Small intestine (tissue), 7 donors: ENCODE measurements at regions not wholly inside any gene's neighbourhood (a gene's known extent, or its start where the extent isn't known, plus 50 kb on each side); places are given as distances from the start of the nearest gene placed in this dataset.
"Not testable (repeated sequence)": the region's sequence is repeated elsewhere in the genome, so short reads cannot be mapped to it uniquely, and the experiment has no call there.

ENCODE experiments used
- DNase-seq, 2 donors: peaks; one replicate each; pipeline versions ENCODE4 v3.0.0 to v3.0.0-alpha.2; 2013
- FAIRE-seq: peaks from 2 replicates; lab custom pipeline; 2012; peaks lifted over from hg19 to GRCh38; lab: Jason Lieb, UNC
- H3K27ac ChIP-seq, 3 donors: one replicate each; pipeline ENCODE4 v1.5.1; 2013; ENCODE audit warnings: low read length in 2 of 3, mild to moderate bottlenecking in 2 of 3, control low read depth in 1 of 3, inconsistent platforms in 1 of 3, low read depth in 1 of 3, moderate library complexity in 1 of 3
- H3K27me3 ChIP-seq, 3 donors: one replicate each; pipeline ENCODE4 v1.6.1; 2013; ENCODE audit warnings: low read length in 3 of 3, inconsistent platforms in 1 of 3; ENCODE audit not compliant: control insufficient read depth in 3 of 3, insufficient read depth in 3 of 3
- H3K36me3 ChIP-seq, 3 donors: one replicate each; pipeline ENCODE4 v1.6.1; 2013; ENCODE audit warnings: low read length in 3 of 3, inconsistent platforms in 1 of 3, low read depth in 1 of 3, mild to moderate bottlenecking in 1 of 3, moderate library complexity in 1 of 3; ENCODE audit not compliant: control insufficient read depth in 3 of 3, insufficient read depth in 2 of 3
- H3K4me1 ChIP-seq, 3 donors: one replicate each; pipeline ENCODE4 v1.6.1; 2013; ENCODE audit warnings: low read length in 2 of 3, inconsistent platforms in 1 of 3, low read depth in 1 of 3, mild to moderate bottlenecking in 1 of 3, moderate library complexity in 1 of 3; ENCODE audit not compliant: control insufficient read depth in 3 of 3, insufficient read depth in 2 of 3
- H3K4me3 ChIP-seq, 3 donors: one replicate each; pipeline ENCODE4 v1.5.1; 2013; ENCODE audit warnings: low read length in 3 of 3, control low read depth in 1 of 3, inconsistent platforms in 1 of 3, low read depth in 1 of 3, mild to moderate bottlenecking in 1 of 3, moderate library complexity in 1 of 3
- H3K9me3 ChIP-seq, 2 donors: one replicate each; pipeline ENCODE4 v1.6.1; 2013; ENCODE audit warnings: low read depth in 1 of 2, low read length in 1 of 2; ENCODE audit not compliant: control insufficient read depth in 2 of 2, insufficient read depth in 1 of 2
- WGBS, 3 donors: extraction: QIAGEN DNeasy Blood & Tissue Kit; methylation state at CpG; one replicate each; pipeline ENCODE4 v1.1.7; 2013; 5-methylcytosine and 5-hydroxymethylcytosine counted together
- donor health status: healthy with polysubstance abuse.
- donor health status: control.
- donor health status: control.
- donor health status: Bipolar disorder and iron deficiency.
- donor health status: healthy.

GRCh38 chr3:105984837-105985236, 116.0 kb upstream of the CBLB start:
- 84 to 91% (median 85%) methylated on average over 1 of the region's 1 CpG for WGBS, 3 donors
- Histone ChIP-seq H3K27me3 (no peaks in the 10 kb centered on the region), H3K4me3 (no peak overlapping the region), H3K27ac (no peak overlapping the region), H3K36me3 (no peaks in the 10 kb centered on the region), H3K4me1 (no peaks in the 10 kb centered on the region), H3K9me3 (no peaks in the 10 kb centered on the region)
- no peak for FAIRE-seq
- DNase-seq, result no peak

DNA sequence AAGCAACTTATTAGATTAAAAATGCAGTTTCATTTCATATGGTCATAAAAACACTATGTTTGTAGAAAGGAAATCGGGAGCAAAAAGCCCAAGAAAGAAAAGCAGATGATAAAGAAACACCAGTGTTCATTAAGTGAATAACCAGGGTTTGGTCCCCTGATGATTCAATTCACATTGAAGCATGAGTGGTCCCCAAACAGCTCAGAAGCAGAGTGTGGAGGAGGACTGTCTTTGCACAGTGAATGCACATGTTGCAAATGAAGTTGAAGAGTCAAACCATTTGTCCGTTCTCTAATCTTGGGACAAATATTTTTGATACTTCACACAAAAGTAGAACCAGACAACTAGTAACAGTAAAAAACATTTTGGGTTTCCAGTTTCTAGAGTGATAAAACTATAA, 117.5 kb upstream of the CBLB start:
- FAIRE-seq, result not testable (repeated sequence)
- 77 to 94% (median 89%) methylated on average over 2 of the region's 2 CpGs for WGBS, 3 donors

GRCh38 chr3:105987809-105988208, 119.0 kb upstream of the CBLB start:
- no peak for FAIRE-seq
- DNase-seq, result peak in 1 of 2 donors; percentile 7
- WGBS, 3 donors, result 41 to 67% (median 55%) methylated on average over 2 of the region's 2 CpGs
- no peak overlapping the region for H3K4me3 ChIP-seq
- H3K27me3 ChIP-seq, result no peaks in the 10 kb centered on the region
- no peak overlapping the region for H3K27ac ChIP-seq
- H3K4me1 ChIP-seq, result no peaks in the 10 kb centered on the region
- H3K9me3 ChIP-seq, result no peaks in the 10 kb centered on the region
- H3K36me3 ChIP-seq, result no peaks in the 10 kb centered on the region

More for the DNA sequence above, 117.5 kb upstream of the CBLB start:
- H3K9me3 ChIP-seq, DNase-seq, H3K4me1 ChIP-seq, H3K27ac ChIP-seq, H3K4me3 ChIP-seq, H3K27me3 ChIP-seq, H3K36me3 ChIP-seq: not testable (repeated sequence)

DNA sequence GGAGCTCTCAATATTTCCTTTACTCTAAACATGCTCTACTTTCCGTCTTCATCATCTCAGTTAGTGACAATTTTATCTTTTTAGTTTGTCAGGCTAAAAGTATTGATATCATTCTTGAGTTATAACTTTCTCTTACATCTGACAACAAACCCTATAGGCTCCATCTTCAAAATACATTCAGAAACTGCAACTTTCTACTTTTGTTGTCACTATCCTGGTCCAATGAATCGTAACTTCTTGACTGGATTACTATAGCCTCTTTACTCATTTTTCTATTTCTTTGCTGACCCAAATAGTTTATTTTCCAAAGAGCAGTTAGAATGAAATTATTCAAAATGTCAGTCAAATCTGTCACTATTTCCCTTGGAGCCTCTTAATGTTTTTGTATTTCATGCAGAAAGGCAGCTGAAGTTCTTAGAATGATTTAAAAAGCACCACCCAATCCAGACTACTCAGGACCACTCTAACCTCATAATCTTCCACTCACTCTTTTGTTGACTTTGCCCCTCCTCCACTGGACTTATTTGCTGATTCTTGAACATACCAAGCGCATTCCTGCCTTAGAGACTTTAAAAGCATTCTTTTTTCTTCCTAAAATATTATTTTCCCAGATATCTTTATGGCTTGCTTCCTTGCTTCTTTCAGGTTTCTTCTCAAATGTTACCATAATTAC, 119.9 kb upstream of the CBLB start:
- Histone ChIP-seq H3K36me3 (no peaks in the 10 kb centered on the region), H3K9me3 (no peaks in the 10 kb centered on the region), H3K27me3 (no peaks in the 10 kb centered on the region), H3K27ac (no peak overlapping the region), H3K4me1 (no peaks in the 10 kb centered on the region), H3K4me3 (no peak overlapping the region)
- FAIRE-seq (no peak), DNase-seq (no peak)
- WGBS, 3 donors, result 85 to 91% (median 87%) methylated on average over 3 of the region's 3 CpGs

GRCh38 chr3:105996781-105997180, 128.0 kb upstream of the CBLB start:
- DNase-seq (no peak), FAIRE-seq (no peak)
- peaks cover 0 to 15% of the 10 kb centered on the region in 2 donors for H3K9me3 ChIP-seq
- WGBS, 3 donors, result 79 to 87% (median 85%) methylated on average over 4 of the region's 4 CpGs
- no peaks in the 10 kb centered on the region for H3K4me1 ChIP-seq
- no peaks in the 10 kb centered on the region for H3K27me3 ChIP-seq
- no peak overlapping the region for H3K27ac ChIP-seq
- no peaks in the 10 kb centered on the region for H3K36me3 ChIP-seq
- H3K4me3 ChIP-seq, result no peak overlapping the region

- WGBS, 3 donors, result 88 to 100% (median 97%) methylated on average over 1 of the region's 1 CpG
Observed at GRCh38 chr3:105997466-105997799, 128.6 kb upstream of the CBLB start.

GRCh38 chr3:105997800-105998526, 129.2 kb upstream of the CBLB start:
- WGBS, 3 donors, result 67 to 81% (median 71%) methylated on average over 3 of the region's 3 CpGs
- Histone ChIP-seq H3K27me3 (no peaks in the 10 kb centered on the region), H3K4me3 (no peak overlapping the region), H3K4me1 (no peaks in the 10 kb centered on the region), H3K36me3 (no peaks in the 10 kb centered on the region), H3K27ac (peak overlapping the region in 1 of 3 donors; percentile 76), H3K9me3 (peaks cover 0 to 15% of the 10 kb centered on the region in 2 donors)
- DNase-seq (peak; percentile 21 to 53), FAIRE-seq (no peak)

More at GRCh38 chr3:105997466-105997799, 128.6 kb upstream of the CBLB start:
- Histone ChIP-seq H3K9me3 (peaks cover 0 to 15% of the 10 kb centered on the region in 2 donors), H3K36me3 (no peaks in the 10 kb centered on the region), H3K4me3 (no peak overlapping the region), H3K27ac (peak overlapping the region in 1 of 3 donors; percentile 73), H3K4me1 (no peaks in the 10 kb centered on the region), H3K27me3 (no peaks in the 10 kb centered on the region)
- FAIRE-seq (no peak), DNase-seq (no peak)

DNA sequence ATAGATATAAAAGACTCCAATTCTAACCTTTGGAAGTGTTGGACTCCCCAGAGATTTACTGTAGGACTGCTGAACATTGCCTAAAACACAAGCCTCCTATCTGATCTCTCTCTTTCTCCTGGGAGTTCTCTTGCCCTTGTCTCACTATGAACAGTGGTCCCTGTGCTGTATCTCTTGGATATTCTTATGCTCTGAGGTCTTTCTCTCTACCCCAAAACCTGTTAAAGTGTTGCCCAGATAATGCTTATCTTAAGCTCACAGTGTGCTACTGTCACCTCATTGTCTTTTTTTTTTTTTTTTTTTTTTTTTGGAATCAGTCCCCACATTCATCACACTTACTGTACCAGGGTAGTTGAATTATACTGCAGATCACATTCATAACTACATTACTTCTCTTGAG, 131.0 kb upstream of the CBLB start:
- peaks cover 0 to 15% of the 10 kb centered on the region in 2 donors for H3K9me3 ChIP-seq
- no peak for FAIRE-seq

More for the DNA sequence above, 131.0 kb upstream of the CBLB start:
- Histone ChIP-seq H3K4me3 (no peak overlapping the region), H3K36me3 (no peaks in the 10 kb centered on the region), H3K4me1 (no peaks in the 10 kb centered on the region), H3K27me3 (no peaks in the 10 kb centered on the region), H3K27ac (no peak overlapping the region)
- no peak for DNase-seq
